HG03045 (cell line): ENCODE measurements at regions not wholly inside any gene's neighbourhood (a gene's known extent, or its start where the extent isn't known, plus 50 kb on each side); places are given as distances from the start of the nearest gene placed in this dataset.
"Not testable (repeated sequence)": the region's sequence is repeated elsewhere in the genome, so short reads cannot be mapped to it uniquely, and the experiment has no call there.

ENCODE experiments used
- ATAC-seq: cut with Tn5 transposase; IDR thresholded peaks from one replicate; pipeline ENCODE4 v1.9.1; 2021; ENCODE audit warnings: mild to moderate bottlenecking, moderate library complexity; ENCODE audit not compliant: unreplicated experiment

DNA sequence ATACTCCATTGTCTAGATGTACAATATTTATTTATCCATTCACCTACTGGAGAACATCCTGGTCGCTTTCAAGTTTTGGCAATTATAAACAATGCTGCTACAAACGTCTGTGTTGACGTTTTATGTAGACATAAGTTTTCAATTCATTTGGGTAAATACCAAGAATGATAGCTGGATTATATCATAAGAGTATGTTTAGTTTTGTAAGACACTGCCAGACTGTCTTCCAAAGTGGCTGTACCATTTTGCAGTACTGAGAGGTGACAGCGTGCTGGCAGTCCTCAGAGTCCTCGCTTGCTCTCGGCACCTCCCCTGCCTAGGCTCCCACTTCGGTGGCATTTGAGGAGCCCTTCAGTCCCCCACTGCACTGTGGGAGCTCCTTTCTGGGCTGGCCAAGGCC is 253.3 kb upstream of the INTU start:
- no peak for ATAC-seq

DNA sequence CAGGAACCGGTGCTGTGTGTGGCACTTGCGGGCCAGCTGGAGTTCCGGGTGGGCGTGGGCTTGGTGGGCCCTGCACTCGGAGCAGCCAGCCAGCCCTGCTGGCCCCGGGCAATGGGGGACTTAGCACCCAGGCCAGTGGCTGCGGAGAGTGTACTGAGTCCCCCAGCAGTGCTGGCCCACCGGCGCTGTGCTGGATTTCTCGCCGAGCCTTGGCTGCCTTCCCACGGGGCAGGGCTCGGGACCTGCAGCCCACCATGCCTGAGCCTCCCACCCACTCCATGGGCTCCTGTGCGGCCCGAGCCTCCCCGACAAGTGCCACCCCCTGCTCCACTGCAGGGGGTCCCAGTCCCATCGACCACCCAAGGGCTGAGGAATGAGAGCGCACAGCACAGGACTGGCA is 252.8 kb upstream of the INTU start:
- not testable (repeated sequence) for ATAC-seq

DNA sequence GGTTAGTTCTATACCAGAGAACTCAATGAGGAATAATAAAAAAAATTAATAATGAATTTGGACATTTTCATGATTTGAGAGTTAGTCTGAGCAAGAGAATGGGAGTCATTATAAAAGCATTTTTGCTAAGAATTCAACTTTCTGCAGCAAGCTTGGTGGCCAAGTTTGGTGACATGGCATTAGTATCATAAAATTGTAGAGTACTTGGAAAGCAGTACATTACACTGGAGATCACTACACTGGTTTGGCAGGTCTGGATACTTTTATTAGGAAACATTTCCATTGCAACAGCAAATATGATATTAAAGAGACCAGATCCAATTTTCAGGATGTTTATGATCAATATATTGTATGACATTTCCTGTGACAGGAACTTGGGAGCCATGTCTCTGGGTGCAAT is 249.1 kb upstream of the INTU start:
- ATAC-seq, result no peak

DNA sequence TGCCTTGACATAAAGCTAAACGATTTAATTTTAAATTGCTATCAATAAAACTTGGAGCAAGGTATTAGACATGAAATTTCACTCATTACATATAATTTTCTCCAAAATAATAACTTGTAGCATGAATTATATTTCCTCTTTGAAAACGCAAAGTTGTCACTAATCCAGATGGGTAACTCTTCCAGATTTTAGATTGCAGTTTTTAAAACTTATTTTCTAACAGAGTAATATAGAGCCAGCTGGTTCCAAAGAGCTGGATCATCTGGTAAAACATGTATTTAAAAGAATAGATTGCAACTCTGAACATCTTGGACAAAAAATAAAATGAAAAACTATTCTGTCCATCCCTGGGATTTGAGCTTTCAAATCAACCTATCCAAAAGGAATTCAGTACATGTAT is 238.2 kb upstream of the INTU start:
- ATAC-seq, result no peak

DNA sequence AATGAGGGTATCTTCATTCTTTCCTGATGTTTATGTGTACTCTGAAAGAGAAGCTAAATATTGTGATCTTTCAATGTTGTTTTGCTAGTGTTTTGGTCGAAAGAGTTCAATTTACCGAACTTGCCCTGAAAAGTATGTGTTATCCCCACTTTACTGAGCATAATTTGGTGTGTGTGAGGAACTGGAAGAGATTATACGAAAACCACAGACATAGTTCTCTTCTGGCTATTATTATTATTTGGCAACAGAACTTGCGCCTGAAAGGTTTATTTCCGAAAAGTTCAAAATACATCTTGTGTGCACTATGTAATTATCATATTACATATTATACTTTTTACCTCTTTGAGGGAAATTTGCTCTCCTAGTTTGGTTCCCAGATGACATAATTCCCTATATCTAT is 232.5 kb upstream of the INTU start:
- no peak for ATAC-seq

DNA sequence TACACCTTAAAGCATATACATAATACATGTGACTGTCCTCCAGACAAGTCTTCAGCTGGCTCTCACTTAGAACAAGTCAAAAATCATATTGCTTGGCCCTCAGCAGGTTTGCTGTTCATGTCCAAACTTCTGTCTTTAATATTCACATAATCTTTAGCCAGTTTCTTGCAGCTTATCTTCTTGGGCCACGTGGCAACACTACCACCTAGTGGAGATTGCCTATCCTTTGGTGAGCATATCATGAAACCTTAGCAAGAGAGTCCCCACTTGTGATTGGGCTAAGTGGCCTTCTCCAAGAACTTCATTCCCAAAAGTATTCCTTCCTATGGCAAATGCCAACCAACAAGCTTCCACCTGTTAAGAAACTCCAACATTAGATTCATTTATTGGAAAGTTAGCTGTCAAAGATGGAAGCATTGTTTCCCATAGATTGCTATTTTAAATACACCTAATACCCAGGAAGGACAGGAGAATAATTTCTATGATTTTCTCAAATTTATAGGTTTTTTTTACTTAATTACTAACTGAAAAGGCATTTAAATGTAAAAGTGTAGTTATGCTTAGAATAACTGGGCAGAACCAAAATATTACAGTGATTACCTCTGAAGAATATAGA is 231.9 kb upstream of the INTU start:
- ATAC-seq, result no peak

DNA sequence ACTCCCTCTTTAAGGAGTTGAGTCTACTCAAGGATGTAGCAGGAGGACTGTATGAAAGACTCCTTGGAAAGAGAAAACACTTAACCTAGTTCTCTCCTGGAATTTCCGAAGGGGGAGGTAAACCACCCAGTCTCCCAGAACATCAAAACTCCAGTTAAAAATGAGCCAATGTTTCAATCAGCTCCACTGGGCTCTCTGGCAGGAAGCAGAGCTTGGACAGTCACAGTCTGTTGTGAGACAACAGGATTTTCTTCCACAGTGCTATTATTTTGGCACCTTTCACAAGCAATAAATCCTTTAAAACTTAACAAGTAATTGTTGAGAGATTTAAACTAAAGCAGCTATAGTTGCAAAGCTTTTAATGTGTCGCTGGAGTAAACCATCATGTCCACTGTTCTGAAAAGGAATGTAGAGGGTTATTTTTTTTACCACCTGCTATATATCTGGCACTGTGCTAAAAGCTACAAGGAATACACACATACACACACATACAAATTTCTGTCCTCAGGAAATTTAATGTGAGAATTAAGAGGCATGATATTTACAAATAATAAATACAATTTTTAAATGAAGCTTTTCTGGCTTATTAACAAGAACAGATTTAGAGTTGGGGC is 229.2 kb upstream of the INTU start:
- ATAC-seq, result no peak

DNA sequence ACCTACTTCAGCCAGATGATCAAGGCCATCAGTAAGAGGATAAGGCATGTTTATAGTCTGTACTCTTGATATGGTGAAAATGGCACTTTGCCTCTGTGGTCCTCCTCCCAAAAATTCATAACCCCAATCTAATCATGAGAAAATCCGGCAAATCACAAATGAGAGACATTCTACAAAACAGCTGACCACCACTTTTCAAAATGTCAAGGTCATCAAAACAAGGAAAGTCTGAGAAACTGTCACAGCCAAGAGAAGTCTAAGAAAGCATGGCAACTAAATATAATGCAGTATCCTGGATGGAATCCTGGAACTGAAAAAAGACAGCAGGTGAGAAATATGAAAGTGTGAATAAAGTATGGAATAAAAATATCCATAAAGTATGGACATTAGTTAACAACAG is 226.6 kb upstream of the INTU start:
- ATAC-seq, result no peak

DNA sequence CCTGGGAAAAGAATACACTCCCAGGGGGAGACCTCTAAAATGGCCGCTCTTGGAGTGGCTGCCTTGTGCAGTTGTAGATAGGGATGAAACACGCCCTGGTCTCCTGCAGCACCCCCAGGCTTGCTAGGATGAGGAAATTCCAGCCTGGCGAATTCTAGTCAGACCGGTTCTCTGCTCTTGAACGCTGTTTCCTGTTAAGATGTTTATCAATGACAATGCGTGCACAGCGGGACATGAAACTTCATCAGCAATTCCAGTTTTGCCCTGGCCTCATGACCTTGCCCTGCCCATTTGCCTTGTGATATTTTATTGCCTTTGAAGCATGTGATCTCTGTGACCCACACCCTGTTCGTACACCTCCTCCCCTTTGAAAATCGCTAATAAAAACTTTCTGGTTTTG is 225.2 kb upstream of the INTU start:
- ATAC-seq, result not testable (repeated sequence)

DNA sequence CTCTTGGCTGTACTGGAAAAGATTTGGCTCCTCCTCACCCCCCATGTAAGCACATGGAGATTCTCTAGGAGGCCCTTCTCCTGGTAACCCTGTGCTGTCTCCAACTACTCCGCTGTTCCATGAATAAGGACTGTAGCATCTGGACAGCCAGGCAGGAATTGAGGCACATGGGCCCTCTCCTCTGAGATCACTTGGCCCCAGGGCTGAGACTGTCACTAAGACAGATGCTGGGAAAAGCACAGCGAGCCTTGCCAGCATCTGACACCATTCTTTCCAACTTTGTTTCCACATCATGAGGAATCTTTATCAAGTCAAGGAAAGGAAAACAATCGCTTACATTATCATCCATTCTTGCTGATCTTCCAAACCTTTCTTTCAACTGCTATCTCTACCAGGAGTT is 222.6 kb upstream of the INTU start:
- ATAC-seq, result no peak

DNA sequence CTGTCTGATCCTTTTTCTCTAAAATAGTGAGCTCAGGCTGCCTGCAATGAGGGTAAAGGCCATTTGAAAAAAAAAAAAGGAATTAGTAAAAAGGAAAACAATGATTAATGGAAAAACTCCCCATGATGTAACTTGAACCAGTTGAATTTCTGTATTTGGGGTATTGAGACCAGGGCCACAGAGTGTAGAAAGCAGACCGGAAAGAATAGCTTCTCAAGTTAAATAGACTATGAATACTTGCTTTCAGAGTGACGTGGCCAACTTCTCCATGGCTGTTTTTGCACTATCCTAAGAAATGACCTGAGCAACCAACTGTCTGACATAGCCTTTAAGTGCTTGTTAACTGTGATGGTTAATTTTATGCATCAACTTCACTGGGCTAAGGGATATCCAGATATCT is 222.1 kb upstream of the INTU start:
- ATAC-seq, result no peak

DNA sequence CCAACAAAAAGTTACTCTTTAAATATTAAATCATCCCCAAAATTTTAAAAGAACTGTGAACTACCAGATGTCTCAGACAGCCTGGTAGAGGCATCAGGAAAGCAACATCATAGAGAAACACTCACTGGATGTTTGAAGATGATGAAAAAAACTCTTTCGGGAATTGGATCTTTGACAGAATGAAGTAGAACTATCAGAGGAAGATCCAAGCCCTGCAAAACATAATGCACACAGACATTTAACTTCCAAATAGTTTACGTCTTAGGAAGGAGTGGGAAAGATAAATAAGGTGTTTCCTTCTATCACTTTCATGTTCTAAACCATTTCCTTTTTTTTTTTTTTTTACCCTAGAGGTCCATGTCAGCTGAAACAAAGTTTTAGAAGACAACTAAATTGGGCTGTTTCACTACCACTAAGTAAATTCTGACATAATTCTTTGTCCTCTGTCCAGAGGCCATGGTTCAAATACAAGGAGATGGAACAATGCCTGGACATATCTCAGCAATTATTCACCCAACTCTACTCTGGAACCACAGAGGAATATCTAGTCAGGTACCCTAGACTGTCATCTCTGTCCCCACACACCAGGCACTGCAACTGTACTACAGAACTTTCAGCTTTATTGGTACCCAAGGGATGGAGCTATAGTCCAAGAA is 217.7 kb upstream of the INTU start:
- no peak for ATAC-seq

DNA sequence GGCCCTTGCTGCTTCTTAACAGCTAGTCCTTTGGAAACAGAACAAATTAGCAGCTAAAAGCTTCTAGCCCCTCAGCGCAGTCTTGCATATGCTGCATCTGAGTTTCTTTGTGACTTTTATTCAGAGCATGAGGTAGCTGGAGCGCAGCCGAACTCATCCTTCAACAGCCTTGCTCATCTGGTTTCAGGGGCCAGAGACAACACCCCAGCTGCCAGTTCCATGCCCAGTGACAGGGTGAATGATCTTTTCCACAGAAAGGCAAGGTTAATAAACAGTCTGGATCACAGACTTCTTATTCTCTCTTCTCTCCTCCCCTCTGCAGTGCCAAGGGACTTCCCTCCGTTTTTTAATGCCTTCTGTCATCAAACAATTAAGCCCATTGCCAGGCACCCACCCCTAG is 216.6 kb upstream of the INTU start:
- no peak for ATAC-seq

DNA sequence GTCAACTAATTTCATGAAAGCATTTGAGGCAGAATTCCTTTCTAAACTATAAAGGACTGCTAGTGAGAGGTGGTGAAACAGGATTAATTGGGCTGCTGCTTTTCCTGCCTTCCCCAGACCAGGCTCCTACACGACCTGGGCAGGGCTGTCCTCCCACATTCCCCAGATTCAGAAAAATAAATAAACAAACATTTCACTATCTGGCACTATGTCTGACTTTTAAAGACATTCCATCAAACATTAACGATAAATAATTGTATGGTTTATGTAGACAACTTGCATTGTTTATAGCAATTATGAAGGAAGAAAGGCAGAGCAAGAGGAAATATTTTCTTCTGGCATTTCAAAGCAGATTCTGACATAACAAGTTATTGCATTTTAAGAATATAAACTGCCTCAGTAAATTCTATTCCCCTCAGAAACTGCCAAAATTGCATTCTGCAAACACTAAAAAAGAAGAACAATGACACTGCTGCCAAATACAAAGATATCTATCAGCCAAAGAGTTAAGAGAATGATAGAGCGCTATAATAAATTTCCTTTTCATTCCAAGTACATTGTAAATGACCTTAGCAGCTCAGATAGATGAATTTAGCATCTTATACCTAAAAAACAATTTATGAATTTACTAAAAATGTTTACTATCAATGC is 214.7 kb upstream of the INTU start:
- no peak for ATAC-seq

DNA sequence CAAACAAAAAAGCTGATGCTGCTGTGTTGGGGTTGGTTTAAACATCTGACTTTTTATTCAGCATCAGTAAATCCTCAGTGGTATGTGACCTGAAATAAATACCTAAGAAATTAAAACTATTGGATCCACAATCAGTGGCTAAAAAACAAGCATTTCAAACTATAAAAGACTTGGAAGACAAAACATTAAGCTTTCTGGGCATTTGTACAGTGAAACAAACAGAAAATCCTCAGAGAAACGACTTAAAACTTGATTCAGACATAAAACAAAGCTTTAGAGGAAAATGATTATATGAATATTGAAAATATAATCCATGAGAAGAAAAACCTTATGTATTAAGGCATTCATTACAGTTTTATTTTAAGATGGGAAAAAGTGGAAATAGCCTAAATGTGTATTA is 213.3 kb upstream of the INTU start:
- no peak for ATAC-seq

DNA sequence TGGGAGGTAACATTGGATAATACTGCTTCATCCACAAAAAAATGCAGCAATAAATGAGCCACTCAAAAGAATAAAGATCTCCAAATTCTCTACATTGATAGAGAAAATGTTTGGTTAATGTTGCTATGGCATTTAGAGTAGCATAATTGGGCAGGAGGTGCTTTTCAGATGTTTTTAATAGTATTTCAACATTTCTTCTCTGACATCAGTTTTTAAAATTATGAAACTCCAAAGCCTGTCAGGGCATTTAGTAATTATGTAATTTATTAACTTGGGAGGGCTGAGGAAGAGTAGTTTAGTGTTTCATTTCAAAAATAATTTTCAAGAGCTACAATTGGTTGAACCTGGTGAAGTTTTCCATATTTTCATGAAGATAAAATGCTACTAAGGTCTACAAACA is 211.3 kb upstream of the INTU start:
- ATAC-seq, result no peak

DNA sequence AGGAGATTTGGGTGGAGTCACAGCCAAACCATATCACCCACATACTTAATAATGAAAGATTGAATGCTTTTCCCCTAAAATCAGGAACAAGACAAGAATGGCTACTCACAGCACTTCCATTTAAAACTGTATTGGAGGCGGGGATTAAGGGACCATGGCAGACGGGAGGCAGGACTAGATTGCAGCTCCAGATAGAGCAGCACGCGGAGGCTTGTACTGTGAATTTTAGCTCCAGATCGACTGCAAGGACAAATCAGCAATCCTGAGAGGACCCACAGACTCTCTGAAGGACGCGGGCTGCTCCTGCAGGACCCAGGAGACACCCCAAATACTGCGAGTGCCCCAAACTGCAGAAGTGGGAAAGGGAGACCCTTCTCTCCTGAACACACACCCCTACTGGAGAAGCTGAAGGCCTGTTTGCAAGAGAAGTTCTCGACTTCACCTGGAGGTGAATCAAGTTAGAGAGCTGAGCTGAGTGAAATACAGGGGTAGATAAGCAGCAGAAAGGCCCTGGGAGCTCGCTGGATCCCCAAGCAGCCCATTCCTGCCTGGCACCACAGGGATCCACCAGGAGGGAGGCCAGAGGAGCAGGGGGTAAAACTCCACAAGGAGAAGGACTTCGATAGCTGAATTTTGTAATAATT is 207.4 kb upstream of the INTU start:
- no peak for ATAC-seq

DNA sequence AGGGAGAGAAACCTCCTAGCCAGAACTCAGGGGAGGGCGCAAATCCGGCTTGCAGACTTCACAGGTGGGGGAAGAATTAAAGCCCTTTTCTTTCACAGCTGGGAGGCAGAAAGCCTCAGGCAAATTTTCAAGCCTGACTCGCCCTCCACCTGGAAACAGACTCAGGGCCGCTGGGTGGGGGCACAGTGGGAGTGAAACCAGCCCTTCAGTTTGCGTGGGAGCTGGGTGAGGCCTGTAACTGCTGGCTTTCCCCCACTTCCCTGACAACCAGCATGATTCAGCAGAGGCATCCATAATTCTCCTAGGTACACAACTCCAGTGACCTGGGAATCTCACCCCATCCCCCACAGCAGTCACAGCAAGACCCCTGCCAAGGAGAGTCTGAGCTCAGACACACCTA is 206.9 kb upstream of the INTU start:
- no peak for ATAC-seq

DNA sequence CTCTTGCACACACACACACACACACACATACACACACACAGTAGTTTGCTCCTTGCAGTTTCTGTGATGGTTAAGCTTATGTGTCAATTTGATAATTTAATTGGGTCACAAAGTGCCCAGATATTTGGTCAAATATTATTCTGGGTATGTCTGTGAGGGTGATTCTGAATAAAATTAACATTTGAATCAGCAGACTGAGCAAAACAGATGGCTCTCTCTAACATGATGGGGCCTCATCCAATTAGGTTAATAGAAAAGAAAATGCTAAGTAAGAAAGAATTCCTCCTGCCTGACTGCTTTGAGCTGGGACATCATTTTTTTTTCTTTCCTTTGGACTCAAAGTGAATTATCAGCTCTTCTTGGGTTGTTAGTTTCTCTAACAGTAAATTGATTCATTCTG is 191.2 kb upstream of the INTU start:
- no peak for ATAC-seq

DNA sequence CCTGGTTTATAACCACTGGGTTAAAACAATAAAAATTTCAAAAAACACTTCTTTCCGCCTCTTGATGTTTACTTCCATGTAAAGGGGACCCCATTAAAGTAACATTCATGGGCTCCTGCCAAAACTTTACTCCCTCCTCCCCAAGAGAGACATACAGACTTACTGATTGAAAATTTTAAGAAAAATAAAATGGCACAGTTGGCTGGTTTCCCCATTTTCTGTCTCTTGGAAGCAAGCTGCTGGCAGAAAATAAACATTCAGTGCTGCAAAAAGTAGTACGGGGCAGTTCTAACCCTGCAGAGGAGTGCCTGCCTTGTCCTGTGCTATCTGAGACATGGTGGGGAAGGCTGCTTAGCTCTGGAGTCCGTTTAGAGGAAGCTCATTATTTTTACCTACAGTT is 187.3 kb upstream of the INTU start:
- no peak for ATAC-seq

DNA sequence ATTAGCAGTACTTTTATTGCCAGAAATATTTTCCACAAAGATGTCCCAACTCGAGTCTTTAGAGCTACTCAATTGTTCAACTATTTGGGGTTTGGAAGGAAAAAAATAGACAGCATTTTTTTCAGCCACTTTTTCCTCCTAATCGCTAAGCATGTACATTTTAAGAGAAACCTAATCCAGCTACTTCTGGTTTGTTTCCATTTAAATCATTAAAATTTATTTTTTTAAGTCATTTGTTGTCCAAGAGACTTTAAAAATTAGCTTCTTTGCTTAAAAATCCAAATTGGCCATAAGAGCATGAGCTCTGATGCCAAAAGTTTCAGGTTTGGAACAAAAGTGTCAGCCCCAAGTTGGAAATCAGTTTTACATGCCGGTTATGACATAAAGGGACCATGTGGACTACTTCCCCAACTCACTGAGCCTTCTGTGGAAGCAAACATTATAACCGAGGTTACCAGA is 186.3 kb upstream of the INTU start:
- ATAC-seq, result no peak

DNA sequence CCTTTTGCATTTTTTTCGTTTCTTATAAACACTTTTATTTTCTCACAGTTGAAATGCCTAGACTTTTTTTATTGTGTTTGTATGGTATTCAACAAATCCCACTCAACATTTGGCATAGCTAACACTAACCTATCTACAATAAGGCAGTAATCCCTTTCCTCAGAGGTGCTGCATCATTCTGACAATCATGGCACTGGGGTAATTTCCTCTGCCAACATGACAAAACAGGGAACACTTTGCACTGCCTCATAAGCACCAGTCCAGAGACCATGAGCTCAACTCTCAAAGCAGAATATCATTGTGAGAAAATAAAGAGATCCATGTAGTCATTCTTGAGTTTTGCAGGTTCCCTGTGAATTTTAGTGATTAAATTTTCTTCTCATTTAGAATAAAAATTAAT is 183.8 kb upstream of the INTU start:
- no peak for ATAC-seq
